NCI-H748 (cell line): ENCODE measurements at regions not wholly inside any gene's neighbourhood (a gene's known extent, or its start where the extent isn't known, plus 50 kb on each side); places are given as distances from the start of the nearest gene placed in this dataset.
A peak's percentile ranks its signal among the peaks of the same experiment; 100 is the strongest.
"Not testable (repeated sequence)": the region's sequence is repeated elsewhere in the genome, so short reads cannot be mapped to it uniquely, and the experiment has no call there.

Experiments used
- DNase-seq: peaks from one replicate; lab custom pipeline; 2025; ENCODE audit not compliant: unreplicated experiment; lab: John Stamatoyannopoulos, UW

GRCh38 chr3:59510576-59510975 lies 460.8 kb upstream of the CFAP20DC start:
- DNase-seq = no peak

DNA sequence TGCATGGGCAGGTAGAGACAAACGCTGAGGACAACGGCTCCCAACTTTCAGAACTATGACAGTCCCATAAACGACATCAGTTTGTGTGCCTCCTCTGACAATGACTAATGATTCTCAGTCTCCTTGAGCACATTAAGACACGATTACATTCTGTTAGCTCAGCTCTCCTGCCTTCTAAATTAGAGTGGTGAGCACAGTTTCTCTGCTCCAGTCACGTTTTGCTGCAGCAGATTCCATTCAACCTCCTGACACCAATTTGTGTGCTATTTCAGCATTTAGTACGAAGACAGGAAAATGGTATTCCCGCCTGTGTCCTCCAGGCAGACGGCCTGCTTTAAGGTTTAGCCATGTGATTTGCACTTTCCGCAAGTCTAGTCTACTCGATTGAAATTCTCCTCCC lies 458.4 kb upstream of the CFAP20DC start:
- no peak for DNase-seq

DNA sequence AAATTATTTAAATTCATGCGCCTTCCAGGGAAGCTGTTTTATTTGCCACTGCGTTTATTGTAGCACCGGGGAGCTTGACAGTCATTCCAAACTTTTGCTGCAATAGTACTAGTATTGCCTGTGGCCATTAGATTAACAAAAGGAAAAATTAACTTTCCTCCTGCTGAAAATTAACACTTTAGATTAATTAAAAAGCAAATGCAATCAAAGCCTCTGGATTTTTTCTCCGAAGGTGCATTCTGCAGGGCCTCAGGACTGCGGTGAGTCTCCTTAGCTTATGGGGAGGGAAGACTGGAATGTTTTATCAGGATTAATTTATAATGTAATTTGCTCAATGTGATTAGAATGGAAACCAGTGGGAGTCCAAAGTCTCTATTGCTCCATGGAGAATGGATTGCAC lies 456.4 kb upstream of the CFAP20DC start:
- no peak for DNase-seq

GRCh38 chr3:59503441-59503840 lies 453.6 kb upstream of the CFAP20DC start:
- no peak for DNase-seq

GRCh38 chr3:59502806-59503205 lies 453.0 kb upstream of the CFAP20DC start:
- DNase-seq = no peak

- DNase-seq = no peak
Observed at GRCh38 chr3:59499954-59500353, 450.1 kb upstream of the CFAP20DC start.

DNA sequence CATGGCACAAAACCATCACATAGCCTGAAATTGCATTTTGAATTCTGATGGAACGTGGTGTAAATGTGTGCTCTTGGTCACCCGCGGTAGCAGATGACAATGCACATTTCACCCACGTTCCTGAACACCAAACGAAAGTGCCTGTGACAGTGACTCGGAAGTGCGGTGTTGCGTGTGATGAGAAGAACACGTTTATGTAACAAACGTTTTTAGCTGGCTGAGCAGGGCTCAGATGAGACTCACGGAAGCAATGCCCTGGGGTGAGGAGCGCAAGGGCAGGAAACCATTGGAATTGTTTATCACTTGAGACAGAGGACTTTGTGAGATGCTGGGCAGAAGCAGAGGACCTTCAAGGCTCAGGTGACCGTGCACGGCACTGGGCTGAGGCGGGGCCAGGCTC lies 449.2 kb upstream of the CFAP20DC start:
- no peak for DNase-seq

GRCh38 chr3:59496250-59496649 lies 446.4 kb upstream of the CFAP20DC start:
- DNase-seq = no peak

GRCh38 chr3:59494969-59495368 lies 445.1 kb upstream of the CFAP20DC start:
- not testable (repeated sequence) for DNase-seq

GRCh38 chr3:59486520-59486919 lies 436.7 kb upstream of the CFAP20DC start:
- peak; percentile 7 for DNase-seq

DNA sequence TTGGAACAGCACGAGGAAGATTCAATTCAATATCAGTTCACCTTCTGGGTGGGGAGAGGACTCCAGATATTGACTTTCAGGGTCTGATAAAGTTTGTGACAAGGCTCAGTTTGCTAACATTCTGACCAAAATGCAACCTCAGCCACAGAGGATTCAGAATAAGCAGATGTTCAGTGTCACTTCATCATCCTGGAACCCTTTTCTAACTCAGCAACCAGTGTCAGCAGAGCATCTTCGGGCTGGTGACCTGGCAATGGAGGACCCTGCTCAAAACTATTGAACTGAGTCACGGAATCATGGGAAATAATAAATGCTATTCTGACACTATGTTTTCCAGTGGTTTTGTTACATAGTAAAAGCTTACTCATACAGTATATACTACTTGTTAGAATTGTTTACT lies 433.4 kb upstream of the CFAP20DC start:
- DNase-seq = no peak

DNA sequence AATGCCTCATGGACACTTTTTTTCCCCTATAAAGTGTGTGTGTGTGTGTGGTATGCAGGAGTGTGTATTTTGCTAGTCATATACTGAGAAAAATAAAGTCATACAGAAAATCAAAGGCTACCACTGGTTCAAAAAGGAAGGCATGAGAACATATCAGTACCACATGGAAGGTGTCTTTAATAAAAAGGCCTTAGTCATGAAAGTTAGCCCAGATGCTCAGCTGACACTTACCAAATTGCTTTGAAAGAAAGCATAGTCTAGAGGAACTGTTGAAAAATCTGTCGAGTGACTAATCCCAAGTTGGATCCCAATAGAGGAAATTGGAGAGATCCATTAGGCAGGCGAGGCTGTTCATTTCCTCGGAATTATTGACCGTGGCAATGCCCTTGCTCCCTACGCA lies 432.9 kb upstream of the CFAP20DC start:
- no peak for DNase-seq

DNA sequence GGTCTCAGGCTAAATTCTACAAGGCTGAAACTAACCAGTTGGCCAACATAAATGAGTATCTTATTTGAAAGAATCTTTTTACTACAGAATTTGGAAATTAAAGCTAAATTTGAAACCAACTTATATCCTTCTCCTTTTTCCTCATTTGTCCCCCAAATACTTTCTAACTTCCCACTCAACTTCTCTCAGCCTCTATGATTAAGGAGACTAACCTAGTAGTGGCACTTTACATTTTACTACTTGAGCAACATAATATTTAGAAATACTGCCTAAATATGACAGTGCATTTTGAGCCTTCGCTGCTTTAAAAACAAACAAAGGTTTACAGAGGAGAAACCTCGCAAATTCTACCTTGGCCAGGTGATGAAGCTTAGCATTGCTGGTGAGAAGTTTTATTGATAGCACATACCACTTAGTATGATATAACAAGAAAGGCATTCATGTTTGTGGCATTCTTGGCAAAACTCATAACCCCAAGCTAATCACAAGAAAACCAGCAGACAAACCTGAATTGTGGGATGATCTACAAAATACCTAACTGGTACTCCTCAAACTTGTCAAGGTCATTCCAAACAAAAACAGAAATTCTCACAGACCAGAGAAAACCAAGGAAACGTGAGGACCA lies 432.1 kb upstream of the CFAP20DC start:
- no peak for DNase-seq

- no peak for DNase-seq
Observed at GRCh38 chr3:59480486-59480995, 430.7 kb upstream of the CFAP20DC start.

GRCh38 chr3:59473636-59474035 lies 423.8 kb upstream of the CFAP20DC start:
- DNase-seq = no peak

DNA sequence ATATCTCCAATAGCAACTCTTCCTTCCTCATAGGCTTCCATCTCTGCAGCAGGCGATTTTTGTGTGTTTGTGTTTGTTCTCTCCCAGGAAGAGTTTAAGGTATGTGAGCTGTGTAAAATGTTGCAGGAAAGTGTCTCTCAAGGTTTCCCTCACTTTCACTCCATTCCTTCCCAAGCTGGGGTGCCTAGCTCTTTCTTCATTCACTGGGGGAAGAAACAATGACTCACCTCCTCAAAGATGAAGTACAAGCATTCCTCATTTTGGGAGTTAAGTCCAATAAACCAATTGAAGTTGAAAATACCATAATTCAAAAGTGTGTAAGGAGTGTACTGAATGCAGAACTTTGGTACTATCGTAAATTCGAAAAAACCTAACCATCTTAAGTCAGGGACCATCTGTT lies 422.7 kb upstream of the CFAP20DC start:
- no peak for DNase-seq

- no peak for DNase-seq
Observed at GRCh38 chr3:59469948-59470723, 420.3 kb upstream of the CFAP20DC start.

DNA sequence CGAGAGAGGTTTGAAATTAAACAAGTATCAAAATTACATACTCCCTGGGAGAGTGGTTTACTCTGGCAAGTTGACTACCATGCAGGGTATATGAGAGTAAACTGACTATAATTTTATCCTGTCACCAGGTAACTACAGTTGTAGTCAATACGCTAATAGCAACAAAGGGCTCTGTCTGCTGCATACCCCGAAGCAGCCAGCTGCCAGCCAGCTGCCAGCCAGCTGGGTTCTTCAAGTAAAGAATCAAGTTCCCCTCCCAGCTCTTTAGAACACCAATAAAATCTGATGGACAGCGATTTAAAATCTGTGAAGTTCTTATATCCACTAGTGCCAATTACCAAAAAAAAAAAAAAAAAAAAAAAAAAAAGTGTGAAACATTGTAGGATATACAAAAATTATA lies 417.7 kb upstream of the CFAP20DC start:
- DNase-seq = peak; percentile 69

DNA sequence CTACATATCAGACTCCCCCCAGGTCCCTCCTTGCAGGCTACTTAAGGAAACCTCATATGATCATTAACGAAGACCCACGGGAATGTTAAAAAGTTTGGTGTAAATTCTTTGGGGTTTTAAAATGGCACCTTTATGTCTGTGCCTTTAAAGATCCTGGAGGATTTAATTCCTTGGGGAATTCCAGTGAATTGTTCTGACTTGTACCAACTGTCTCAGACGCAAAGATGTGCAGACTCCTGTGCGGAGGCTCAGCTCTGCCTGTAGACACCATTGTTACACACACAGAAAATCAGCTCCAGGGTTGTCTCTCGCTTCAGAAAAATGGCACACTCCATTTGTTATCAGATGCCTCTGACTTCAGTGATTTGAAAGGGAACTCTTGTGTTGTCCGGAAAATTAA lies 414.4 kb upstream of the CFAP20DC start:
- no peak for DNase-seq

- DNase-seq = no peak
Observed at GRCh38 chr3:59463253-59463652, 413.4 kb upstream of the CFAP20DC start.

DNA sequence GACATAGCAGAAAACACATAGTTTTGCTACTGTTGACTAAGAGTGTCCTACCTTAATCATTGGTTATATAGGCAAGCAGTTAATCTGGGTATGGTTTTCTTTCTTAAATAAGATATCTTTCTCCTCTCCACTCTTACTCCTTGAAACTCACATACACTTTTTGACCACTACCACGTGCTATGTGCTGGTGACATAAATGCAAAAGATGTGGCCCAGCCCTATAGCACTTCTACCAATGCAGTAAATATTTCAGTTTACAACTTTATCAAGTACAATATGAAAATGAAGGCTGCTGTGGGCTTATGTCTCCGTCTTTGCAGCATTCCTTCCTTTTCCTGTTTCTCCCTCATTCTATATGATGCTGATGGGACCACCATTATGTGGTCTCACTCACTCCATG lies 410.2 kb upstream of the CFAP20DC start:
- DNase-seq = no peak

- DNase-seq = peak; percentile 12
Observed at GRCh38 chr3:59456852-59457485, 407.1 kb upstream of the CFAP20DC start.
